22Rv1 (cell line): ENCODE measurements at regions not wholly inside any gene's neighbourhood (a gene's known extent, or its start where the extent isn't known, plus 50 kb on each side); places are given as distances from the start of the nearest gene placed in this dataset.

ENCODE experiments used
- CTCF ChIP-seq: fragments of 450-650 bp; IDR thresholded peaks from 2 replicates; pipeline ENCODE4 v1.5.1; 2017; ENCODE audit warnings: mild to moderate bottlenecking
- ZFX ChIP-seq: fragments of 450-650 bp; IDR thresholded peaks from 2 replicates; pipeline ENCODE4 v1.6.1; 2017; ENCODE audit warnings: antibody characterized with exemption, borderline replicate concordance

DNA sequence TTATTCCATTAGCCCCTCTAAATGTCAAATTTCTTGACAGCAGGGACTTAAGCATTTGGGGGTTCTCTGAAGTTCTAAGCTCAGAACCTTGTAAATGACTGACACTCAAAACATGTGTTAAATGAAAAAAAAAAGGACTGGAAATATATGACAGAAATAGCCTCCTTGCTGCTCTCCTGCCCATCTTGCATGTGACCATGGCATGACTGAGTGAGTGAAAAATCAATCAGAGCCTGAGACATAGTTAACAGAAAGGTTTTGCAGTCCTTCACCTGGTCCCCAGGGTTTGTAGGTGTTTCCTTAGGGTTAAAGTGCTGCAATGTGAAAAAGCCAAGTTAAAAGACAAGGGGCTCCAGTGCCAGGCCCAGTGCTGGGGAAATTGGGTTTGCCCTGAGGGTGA lies 168.1 kb downstream of the ZBTB18 start:
- TF ChIP-seq CTCF (no peak), ZFX (no peak)
